Stimulated activated CD4-positive, alpha-beta T cell treated with anti-CD3 and anti-CD28 coated beads, TNF-alpha, amount 100 ng/mL, for 24 hours (primary cell): ENCODE measurements at regions not wholly inside any gene's neighbourhood (a gene's known extent, or its start where the extent isn't known, plus 50 kb on each side); places are given as distances from the start of the nearest gene placed in this dataset.

Source experiments
- DNase-seq, 3 experiments: peaks; one replicate each; pipeline ENCODE4 v3.0.0-alpha.2; 2020; ENCODE audit warnings: low read depth in 3 of 3

GRCh38 chr16:66171578-66171977 is 194.9 kb upstream of the CDH5 start:
- DNase-seq, result no peak

GRCh38 chr16:66170989-66171388 is 195.5 kb upstream of the CDH5 start:
- DNase-seq, result no peak

- DNase-seq, result no peak
Observed at GRCh38 chr16:66169817-66170216, 196.7 kb upstream of the CDH5 start.

- DNase-seq, result no peak
Observed at GRCh38 chr16:66168777-66169176, 197.7 kb upstream of the CDH5 start.

- no peak for DNase-seq
Observed at GRCh38 chr16:66167564-66168291, 198.8 kb upstream of the CDH5 start.

GRCh38 chr16:66166490-66166889 is 200.0 kb upstream of the CDH5 start:
- DNase-seq, result no peak

GRCh38 chr16:66165879-66166278 is 200.6 kb upstream of the CDH5 start:
- no peak for DNase-seq

GRCh38 chr16:66164581-66165247 is 201.8 kb upstream of the CDH5 start:
- DNase-seq, result no peak

- DNase-seq, result no peak
Observed at GRCh38 chr16:66162821-66163220, 203.7 kb upstream of the CDH5 start.

GRCh38 chr16:66161942-66162341 is 204.5 kb upstream of the CDH5 start:
- DNase-seq, result no peak

GRCh38 chr16:66161269-66161668 is 205.2 kb upstream of the CDH5 start:
- DNase-seq, result no peak

GRCh38 chr16:66159987-66160386 is 206.5 kb upstream of the CDH5 start:
- no peak for DNase-seq

- no peak for DNase-seq
Observed at GRCh38 chr16:66156538-66156937, 210.0 kb upstream of the CDH5 start.

- DNase-seq, result no peak
Observed at GRCh38 chr16:66155933-66156332, 210.6 kb upstream of the CDH5 start.

- DNase-seq, result no peak
Observed at GRCh38 chr16:66154801-66155200, 211.7 kb upstream of the CDH5 start.

- no peak for DNase-seq
Observed at GRCh38 chr16:66152823-66153393, 213.6 kb upstream of the CDH5 start.

GRCh38 chr16:66152181-66152580 is 214.3 kb upstream of the CDH5 start:
- no peak for DNase-seq

- no peak for DNase-seq
Observed at GRCh38 chr16:66150698-66151482, 215.6 kb upstream of the CDH5 start.

GRCh38 chr16:66147291-66147690 is 219.2 kb upstream of the CDH5 start:
- no peak for DNase-seq

- DNase-seq, result no peak
Observed at GRCh38 chr16:66146798-66147197, 219.7 kb upstream of the CDH5 start.

- DNase-seq, result no peak
Observed at GRCh38 chr16:66144641-66145040, 221.8 kb upstream of the CDH5 start.

GRCh38 chr16:66143415-66143814 is 223.1 kb upstream of the CDH5 start:
- DNase-seq, result no peak
